LNCAP (cell line): ENCODE measurements at regions not wholly inside any gene's neighbourhood (a gene's known extent, or its start where the extent isn't known, plus 50 kb on each side); places are given as distances from the start of the nearest gene placed in this dataset.

Experiments used
- CTCF ChIP-seq: fragments of 450-650 bp; IDR thresholded peaks from 2 replicates; pipeline ENCODE4 v1.5.1; 2017; ENCODE audit warnings: mild to moderate bottlenecking

DNA sequence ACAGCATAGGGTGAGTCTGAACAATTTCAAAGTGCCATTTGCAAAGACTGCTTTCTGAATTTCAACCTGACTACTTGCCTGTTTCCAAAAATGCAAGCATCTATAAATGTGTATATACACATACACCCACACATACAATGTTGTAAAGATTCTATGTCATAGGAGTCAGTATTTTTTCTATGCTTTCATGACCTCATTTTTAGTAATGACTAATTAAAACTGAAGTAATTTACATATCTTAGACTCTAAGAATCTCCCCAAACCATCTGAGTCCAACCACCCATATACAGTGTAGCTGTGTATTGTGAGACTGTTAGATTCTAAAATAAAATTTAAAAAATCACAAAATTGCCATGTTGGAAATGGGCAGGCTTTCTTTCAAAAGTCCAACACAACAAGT is 162.0 kb upstream of the STK17B start:
- no peak for TF ChIP-seq CTCF

- no peak for TF ChIP-seq CTCF
Observed at GRCh38 chr2:196334710-196335109, 163.3 kb upstream of the STK17B start.

DNA sequence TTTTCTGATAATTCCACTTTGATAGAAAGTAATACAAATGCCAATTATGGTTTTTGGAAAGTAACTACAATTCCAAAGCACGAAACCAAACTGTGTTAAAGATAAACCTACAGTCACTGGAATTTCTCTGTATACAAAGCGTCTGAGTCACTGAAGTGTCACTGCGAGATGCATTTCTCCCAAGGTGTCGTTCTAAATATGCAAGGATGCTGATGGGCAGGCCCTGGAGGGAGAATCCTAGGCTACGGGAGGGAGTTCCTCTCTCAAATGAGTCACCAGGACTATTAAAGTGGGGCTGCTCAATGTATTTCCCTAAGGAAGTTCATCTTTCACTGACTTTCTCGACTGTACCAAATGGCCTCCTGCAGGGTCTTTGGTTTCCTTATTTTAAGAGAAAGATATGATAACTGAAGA is 163.8 kb upstream of the STK17B start:
- TF ChIP-seq CTCF = no peak

DNA sequence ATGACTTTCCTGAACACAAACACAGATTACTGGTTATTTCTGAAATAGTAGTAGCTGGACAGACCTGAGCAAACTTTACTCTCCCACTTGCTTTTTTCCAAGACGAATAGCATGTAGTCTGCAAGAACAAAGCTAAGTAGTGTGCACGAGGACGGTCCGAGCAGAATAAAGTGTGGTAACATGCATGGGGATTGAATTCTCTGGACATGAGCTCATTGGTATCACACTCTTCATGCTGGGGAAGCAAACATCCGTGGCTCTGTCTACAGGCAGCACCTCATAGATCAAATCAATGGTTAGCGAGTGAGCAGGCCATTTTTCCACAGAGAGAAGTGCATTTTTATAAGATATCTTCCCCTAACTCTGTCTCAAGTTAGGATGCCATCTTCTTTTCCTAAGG is 164.8 kb upstream of the STK17B start:
- no peak for TF ChIP-seq CTCF

DNA sequence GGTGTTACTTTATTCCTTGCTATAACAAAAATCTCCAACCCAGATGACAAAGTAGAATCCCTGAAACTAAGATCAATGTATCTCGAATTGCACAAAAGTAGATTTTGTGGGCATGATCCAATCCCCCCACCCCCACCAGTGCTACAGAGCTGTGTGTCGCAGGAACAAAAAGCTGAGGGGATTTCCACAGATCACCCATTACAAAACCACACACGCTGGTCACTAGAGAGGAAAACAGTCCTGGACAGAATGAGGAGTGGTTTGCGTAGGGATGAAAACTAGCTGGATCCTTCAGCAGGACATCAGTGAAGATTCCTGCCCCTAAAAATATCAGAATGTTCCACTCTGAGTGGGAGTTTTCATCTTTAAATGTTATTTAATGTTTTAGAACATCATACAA is 165.3 kb upstream of the STK17B start:
- TF ChIP-seq CTCF = no peak

- TF ChIP-seq CTCF = no peak
Observed at GRCh38 chr2:196337208-196337953, 166.0 kb upstream of the STK17B start.

DNA sequence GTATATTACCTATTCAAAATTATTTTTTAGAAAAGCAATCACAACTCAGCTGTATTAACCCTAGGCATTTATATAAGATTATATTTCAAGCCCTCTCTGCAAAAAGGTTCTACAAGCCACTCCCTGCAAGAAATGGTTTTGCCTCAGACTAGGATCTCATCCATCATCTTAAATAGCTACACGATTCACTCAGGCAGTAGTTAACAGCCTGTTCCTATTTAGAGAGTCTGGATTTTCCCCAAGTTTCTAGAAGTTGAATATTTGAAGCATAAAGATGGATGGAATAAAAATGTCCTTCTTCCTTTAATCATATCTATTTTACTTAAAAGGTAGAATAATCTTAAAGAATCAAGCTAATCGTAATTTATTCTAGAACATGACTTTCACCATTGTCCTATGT is 167.1 kb upstream of the STK17B start:
- no peak for TF ChIP-seq CTCF
